ENCODE measurements at regions not wholly inside any gene's neighbourhood (a gene's known extent, or its start where the extent isn't known, plus 50 kb on each side); places are given as distances from the start of the nearest gene placed in this dataset.

DNA sequence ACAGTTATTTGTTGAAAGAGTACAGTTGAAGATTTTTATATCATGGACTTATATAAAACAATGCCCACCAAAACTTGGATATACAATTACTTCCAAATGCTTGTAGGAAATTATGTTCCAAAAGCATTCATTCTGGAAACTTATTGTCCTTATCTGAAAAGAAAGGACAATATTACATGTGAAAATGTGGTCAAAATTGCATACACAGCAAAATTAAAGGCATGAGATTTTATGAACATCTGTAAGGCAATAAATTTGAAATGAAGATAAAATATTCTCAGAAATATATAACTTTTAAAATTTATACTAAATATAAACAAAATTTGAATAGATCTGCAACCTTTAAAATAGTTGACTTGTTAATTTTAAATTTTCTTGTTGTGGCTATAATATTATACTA, 1173.8 kb downstream of the NLGN4X start:
- DNase-seq, result no peak

DNA sequence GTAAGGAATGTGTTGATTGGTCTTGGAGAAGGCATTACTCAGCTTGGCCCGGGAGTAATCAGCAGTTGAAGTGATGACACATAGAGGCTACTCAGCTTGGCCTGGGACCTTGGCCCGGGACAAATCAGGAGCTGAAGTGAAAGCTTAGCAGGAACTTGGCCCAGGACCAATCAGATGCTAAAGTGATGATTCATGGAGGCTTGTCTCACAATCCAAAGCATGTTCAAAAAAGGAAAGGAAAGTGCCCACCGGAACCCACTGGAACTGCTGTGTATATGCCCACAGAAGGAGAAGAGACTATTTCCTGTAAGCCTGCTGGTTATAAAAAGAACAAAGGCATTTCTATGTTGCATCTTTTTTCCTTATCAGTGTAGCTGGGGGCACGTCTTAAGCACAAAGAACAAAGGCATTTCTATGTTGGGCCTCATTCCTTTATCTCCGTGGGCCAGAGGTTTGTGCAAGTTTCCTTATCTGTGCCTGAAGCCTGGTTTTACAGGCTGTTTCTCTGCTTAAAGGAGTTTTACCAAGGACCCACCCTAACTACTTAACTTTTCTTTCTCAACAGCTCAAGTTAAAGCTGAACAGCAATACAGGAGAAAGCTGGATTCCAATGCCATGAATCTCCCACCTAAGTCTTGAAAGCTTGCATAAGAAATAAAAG, 1176.7 kb downstream of the NLGN4X start:
- no peak for DNase-seq

DNA sequence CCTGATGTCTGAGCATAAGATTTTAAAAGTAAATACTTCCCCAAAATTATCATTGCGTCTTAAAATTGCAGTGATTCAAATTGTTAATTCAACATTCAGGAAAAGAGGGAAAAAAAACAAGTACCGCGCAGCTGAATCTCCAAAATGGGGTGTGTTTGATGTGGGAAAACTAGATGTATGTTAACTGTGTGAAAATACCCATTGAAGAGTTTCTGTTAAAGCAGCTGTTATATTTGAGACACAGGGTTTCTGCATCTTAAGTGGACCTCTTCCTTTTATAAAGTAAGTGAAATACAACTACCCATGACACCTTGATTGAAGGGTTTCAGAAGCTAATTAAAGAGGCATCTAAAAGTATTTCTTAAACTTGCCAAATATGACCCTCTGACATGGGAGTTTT, 1186.1 kb downstream of the NLGN4X start:
- no peak for DNase-seq

DNA sequence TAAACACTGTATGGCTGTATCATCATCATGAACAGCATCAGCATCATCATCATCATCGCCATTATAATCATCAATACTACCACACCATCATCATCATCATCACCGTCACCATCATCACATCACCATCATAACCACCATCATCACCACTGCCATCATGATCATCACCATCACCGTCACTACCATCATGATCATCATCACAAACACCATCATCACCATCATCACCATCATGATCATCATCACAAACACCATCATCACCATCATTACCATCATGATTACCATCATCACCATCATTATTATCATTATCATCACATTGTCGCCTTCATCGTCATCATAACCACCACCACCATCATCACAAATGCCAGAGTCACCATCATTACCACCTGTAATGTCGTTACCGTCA, 1196.9 kb downstream of the NLGN4X start:
- no peak for DNase-seq

DNA sequence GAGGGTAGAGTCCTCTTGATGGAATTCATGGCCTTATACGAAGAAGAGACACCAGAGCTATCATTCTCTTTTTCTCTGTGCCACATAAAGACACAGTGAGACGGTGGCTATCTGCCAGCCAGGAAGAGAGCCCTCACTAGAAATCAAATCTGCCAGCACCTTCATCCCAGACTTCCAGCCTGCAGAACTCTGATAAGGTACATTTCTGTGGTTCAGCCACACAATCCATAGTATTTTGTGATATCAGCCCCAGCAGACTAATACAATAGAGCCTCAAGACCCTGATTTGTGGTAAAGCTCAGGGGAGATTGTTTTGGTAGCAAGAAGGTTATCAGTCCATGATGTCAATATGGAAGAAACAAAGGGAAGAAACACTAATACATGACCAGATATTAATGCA, 1213.2 kb downstream of the NLGN4X start:
- DNase-seq, result no peak

DNA sequence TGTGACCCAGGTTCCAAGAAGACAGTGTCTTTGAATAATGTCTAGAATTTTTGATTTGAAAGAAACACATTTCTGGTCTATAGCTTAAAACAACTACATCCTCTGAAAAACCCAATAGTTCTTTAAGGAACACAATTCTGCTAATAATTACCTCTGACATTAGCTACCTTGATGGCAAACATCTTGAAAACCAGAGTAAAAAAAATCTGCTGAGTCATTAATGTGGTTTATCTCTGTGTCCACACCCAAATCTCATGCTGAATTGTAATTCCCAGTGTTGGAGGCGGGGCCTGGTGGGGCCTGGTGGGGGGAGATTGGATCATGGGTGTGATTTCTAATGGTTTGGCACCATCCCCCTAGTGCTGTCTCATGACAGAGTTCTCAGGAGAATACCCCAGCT, 1233.8 kb downstream of the NLGN4X start:
- no peak for DNase-seq

DNA sequence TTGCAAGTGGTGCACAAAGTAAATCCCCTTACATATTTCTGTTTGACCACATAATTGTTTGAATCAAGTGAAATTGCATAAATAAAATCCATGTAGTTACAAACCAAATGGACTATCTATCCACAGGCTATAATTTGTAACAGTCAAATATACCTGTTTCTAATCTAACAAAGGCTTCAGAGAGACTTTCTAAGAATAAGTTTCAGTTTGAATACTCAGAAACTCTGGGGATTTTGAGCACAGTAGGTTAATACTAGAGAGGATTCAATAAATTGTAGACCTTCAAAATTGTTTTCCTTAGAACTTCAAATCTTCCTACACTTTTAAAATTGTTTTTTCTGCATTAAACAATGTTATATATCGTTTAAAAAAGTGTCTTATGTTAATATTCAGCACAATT, 1250.1 kb downstream of the NLGN4X start:
- DNase-seq, result no peak

DNA sequence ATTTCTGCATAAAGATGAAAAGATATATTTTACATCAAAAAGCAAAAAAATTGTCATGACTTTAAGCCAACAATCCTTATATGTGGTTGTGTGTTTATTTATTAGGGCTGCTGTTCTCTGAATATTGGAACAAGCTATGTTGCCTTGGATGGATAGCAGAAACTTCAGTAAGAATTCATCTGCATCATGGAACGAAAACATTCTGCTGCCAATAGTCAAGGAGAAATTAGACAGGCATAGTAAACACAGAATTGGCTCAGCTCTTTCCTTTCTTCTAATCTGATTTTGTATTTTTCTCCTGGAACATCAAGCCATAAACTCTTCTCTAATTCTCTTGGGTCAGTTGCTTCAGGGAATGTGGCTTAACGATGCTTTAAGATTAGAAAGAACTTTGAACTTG, 1257.0 kb downstream of the NLGN4X start:
- DNase-seq, result no peak

DNA sequence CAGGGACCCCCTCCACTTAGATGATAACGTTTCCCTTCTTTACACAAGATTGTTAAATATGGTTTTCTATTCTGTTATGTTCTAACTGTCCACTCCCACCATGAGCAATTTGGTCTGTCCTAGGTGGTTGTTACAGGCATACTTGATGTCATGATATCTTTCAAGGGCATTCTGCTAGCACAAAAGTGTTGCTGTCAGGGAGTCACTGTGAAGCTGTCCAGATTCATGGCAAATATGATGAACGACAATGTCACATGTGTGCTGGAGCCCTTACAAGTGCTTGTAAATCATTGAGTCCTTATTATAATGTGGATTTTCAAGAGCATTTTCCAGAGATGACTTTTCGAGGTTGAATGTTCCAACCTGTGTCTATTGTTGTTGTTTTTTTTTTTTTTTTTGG, 1250.7 kb upstream of the PRKX start:
- no peak for DNase-seq

DNA sequence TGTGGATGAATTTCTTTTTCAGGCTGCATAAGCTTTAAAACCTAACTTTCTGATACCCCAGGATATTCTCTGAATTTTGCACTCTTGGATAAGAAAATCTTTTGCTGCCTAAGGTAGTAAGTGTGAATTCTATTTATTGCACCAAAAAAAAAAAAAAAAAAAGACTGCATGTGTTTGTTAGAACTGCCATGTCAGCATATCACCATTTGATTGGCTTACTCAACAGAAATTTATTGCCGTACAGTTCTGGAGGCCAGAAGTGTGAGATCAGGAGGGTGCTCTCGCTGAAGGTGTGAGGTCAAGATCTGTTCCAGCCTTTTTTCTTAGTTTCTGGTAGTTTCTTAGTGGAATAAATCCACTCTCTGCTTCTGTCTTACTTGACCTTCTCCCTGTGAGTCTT, 1250.0 kb upstream of the PRKX start:
- no peak for DNase-seq

DNA sequence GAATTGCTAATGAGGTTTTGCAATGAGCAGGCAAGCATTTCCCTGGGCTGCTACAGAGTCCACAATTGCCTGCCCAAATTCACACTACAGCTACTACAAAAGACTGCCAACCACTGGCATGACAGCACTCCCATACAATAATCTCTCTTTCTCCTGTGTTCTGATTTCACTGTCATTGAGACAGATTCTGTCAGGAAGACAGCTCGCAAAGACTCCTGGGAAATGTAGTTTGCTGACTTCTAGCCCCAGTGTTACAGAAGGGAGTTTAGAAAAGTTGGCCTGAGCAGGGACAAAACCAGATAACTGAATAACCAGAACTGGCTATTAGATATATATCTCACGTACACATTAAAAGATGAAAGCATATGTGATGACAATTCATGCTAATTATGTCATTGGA, 1231.3 kb upstream of the PRKX start:
- DNase-seq, result no peak

DNA sequence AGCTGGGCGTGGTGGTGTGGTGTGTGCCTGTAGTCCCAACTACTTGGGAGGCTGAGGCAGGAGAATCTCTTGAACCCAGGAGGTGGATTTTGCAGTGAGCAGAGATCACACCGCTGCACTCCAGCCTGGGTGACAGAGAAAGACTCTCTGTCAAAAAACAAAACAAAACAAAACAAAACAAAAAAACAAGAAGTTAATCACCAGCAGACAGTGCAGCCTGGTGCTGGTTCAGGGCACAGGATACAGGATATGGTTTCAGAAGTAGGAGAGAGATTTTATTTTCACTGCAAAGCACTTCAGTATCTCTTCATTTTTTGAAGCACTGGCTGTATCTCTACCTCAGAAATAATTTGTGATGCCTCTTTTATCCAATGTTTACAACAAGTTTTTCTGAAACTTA, 1222.9 kb upstream of the PRKX start:
- DNase-seq, result no peak

DNA sequence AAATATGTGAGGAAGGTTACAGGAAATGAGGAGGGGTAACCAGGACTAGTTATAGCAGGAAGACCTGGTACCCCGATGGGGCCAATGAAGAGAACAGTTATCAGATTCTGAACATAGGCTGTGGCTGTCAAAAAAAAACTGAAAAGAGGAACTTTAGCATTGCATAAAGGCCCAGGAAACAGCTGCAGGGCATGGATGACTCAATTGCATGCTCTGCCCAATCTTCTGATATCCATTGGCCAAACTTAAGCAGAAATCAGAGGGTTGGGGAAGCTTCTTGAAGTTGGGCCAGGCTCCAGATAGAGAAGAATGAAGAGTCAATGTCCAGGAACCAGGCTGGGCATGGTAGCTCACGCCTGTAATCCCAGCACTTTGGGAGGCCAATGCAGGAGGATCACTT, 1222.4 kb upstream of the PRKX start:
- no peak for DNase-seq

DNA sequence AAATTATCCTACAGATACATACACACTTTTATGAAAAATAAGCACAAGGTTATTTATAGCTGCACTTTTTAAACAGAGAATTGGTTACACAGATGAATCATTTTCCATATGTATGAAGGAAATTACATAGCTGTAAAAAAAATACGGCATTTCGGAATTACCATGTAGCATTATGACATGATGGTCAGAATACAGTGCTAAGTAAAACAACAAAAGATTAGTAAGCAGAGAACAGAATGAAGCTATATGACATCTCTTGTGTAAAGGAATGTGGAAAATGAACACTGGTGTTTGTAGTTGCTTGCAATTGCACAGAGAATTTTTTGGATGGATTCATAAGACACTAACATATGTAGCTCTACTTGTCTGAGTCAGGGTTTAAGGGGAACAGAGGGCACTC, 1222.0 kb upstream of the PRKX start:
- no peak for DNase-seq

DNA sequence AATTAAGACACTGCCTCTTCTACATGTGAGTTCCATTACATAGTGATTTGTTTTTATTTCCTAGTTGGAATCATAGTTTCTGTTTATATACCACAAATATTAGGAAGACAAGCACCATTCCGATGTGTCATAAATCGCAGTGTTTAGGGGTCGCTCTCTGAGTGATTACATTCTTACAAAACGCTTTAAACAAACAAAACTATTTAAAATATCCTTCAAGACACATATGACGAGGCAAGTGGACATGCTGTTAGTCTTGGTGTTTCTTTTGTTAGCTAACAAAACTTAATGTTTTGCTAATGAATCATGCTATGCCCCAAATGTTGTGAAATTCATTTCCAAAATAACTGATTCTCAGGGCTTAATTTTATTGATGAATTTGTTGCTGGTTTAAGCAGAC, 1219.3 kb upstream of the PRKX start:
- no peak for DNase-seq

DNA sequence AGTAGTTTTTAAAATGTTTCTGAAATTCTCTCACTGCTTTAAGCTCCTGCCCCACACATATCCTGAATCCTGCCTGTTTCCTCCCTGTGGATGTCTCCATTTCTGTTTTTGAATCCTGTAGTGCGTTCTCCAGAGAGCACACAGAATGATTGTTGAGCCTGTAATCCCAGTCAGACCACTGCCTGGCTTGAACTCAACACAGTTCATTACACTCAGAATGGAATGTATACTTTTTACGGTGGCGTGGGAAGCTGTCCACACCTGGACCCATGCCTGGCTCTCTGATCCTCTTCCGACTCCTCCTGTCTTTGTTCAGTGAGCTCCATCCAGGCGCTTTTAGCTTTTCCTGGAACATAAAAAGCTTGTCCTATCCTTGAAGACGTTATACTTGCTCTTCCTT, 1217.0 kb upstream of the PRKX start:
- no peak for DNase-seq

DNA sequence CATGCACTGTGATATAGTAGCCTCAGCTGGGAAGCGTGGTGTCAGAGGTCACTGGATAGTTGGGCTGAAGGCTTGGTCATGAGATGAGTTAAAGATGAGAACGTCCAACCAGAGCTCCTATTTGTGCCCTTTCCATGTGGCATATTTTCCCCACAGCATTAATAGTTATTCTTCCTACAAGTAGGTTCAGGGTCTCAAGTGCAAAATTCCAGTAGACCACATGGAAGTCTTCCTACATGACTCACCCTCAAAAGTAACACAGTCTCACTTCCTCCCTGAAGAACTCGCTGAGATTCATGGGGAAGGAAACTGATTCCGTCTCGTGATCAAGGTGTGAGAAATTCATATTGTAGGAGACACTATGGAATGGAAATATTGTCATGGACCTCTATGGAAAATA, 1212.5 kb upstream of the PRKX start:
- DNase-seq, result no peak

DNA sequence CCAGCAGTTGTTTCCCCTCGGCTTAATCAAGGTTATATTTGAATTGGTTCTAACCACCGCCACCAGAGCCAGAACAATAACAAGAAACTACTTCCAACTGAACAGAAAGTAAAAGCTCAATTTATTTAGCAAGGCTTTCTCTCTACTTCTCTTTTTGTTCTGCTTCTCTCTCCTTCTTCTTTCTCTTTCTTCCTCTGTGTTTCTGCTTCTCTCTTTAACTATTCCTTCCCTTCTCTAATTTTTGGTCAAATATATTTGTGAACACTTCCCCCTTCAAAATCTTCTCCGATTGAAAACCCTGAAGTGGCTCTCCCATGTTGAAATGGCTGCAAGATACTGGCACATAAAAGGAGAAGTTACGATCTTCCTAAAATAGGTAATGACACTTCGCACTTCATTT, 1195.9 kb upstream of the PRKX start:
- no peak for DNase-seq

DNA sequence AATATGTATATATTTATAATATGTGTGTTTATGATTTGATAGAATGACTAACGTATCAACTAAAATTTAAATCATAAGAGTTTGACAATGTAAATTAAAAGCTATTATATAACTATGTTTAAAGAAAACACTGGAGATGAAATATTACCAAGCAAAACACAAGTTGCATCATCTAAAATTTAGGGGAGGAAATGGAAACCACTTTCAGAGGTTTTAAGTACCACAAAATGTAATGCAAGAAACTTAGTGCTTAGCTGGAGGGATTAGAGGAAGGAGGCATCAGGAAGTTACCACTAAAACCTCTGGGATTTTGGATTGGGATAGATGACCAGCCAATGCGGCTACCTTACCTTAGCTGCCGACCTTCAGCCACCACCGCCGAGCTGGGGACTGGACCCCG, 1192.1 kb upstream of the PRKX start:
- no peak for DNase-seq

DNA sequence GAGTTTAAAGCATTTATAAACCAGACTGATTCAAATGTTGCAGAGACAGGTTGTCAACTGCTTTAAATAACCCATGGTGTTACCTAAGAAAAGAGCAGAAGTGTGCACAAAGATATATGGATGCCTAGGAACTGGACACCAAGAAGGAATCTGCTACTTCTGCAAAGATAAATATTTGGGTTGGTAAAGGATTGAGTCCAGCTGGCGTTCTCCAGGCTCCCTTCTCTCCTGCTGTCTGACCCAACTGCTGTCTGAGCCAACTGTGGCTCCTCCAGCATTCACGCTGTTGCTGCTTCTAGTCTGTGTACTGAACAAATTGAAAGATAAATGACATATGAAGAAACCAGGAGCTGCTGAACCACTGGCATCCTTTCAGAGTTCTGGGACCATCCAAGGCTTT, 1167.8 kb upstream of the PRKX start:
- DNase-seq, result no peak

DNA sequence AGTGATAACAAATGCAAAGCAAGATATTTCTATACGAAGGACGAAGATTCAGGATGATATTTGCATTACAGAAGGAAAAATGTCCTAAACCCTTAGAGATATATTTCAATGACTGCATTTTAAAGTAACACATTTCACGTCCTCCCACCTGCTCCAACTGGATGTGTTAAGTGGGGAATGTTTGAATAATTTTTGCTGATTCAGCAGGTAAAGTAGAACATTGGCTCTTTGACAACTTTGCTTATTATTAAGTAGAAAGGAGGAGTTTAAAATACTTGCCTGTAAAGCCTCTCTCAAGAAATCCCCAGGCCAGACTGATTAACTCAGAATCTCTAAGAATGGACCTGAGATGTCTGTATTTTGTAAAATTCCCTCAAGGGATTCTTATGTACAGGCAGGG, 1165.2 kb upstream of the PRKX start:
- DNase-seq, result no peak

DNA sequence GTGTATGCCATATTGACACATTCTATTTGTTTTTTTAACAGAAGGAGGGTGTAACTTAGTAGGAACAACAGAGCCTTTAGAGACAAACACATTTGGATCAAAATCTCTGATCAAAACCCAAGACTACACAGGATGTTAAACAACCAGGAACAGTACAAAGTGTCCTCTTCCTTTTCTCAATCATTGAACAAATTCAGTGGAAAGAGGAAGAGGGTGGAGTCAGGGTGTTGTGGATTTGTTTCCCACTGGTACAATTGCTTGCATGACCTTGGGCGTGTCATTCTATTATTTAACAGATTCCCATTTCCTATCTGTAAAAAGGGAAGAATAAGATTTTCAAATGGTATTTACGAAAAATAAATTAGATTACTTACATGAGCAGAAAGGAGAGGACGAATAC, 1162.8 kb upstream of the PRKX start:
- no peak for DNase-seq

DNA sequence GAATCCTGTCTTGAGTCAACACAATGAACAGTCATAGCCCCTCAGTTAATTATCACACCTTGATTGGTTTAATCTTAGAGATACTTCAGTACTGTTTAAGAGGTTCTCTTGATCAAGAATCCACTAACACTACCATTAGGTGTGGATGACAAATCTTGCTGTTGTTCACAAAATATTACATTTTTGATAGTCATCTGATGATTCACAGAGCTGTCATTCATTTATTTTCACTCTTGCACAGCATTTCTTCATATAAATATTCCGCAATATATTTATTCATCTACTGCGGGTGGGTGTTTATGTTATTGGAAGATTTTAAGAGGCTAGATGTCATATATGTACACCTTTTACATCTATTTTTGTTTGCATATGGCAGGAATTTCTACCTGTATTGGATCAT, 1138.1 kb upstream of the PRKX start:
- DNase-seq, result no peak

DNA sequence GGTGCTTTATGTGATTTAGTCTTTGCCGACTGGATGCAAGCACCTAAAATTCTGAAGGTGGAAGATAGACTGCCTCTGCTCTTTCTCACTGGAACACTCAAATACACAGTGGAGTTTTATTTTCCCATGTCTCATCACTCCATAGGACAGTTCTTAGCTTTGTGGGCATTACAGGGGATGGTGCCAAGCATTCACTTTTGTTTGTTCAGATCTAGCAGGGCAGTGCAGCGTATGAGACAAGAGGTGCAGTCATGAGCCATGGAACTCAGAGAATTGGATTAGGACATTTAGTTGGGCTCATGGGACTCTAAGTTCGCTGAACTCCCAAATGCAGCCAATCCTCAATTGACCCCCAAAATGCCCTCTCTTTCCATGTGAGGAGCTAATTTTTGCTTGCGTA, 1136.9 kb upstream of the PRKX start:
- DNase-seq, result no peak

DNA sequence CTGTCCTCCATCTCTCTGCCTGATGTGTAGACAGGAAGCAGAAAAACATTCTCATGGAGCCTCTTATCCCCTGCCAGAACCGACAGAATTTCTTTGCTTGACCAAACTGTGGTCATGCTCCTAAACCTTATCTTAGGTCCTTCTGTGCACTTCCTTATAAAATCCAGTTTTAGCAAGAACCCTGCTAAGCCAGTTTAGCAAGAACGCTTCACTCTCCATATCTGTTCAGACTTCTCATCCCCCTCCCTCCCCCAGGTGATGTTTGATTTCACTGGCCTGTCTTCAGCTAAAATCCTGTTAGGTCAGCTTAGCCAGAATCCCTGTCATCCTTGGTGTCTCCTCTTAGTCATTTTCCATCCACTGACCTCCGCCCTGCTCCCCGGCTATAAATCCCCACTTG, 1130.9 kb upstream of the PRKX start:
- DNase-seq, result no peak

DNA sequence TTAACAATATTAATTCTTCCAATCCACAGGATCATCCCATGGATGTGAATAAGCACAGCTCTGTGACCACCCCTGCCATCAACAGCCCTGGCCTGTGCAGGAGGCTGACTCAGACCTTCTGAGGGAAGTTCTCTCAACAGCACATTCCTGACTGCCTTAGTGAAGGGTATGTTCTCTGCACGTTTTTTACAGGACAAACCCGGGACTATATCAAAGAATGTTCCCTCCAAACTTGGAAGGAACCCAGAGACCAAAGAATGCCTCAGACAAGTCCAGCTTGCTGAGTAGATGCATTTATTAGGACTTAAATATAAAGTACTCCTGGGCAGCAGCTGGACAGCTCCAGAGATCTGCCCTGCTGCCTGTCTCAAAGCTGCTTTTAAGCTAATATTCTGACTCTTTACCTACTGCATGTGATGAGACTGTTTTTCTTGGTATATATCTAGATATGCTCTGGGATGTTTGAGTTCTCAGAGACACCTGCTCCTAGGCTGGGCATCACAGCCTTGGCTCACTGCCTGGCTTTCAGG, 1127.8 kb upstream of the PRKX start:
- DNase-seq, result no peak
